NCI-H146 treated with DMSO at 0.1 percent for 48 hours (cell line): ENCODE measurements at regions not wholly inside any gene's neighbourhood (a gene's known extent, or its start where the extent isn't known, plus 50 kb on each side); places are given as distances from the start of the nearest gene placed in this dataset.

Source experiments
- DNase-seq: peaks from one replicate; lab custom pipeline; 2025; ENCODE audit not compliant: unreplicated experiment; lab: John Stamatoyannopoulos, UW

GRCh38 chr11:71311928-71312510, 59.6 kb upstream of the SHANK2 start:
- DNase-seq, result no peak

GRCh38 chr11:71311176-71311925, 59.0 kb upstream of the SHANK2 start:
- no peak for DNase-seq

GRCh38 chr11:71310184-71310583, 57.8 kb upstream of the SHANK2 start:
- no peak for DNase-seq

GRCh38 chr11:71309611-71310010, 57.2 kb upstream of the SHANK2 start:
- no peak for DNase-seq

GRCh38 chr11:71309181-71309580, 56.8 kb upstream of the SHANK2 start:
- DNase-seq, result no peak

- no peak for DNase-seq
Observed at GRCh38 chr11:71307811-71308645, 55.7 kb upstream of the SHANK2 start.

GRCh38 chr11:71305451-71306125, 53.2 kb upstream of the SHANK2 start:
- no peak for DNase-seq

- no peak for DNase-seq
Observed at GRCh38 chr11:71305041-71305440, 52.7 kb upstream of the SHANK2 start.

- DNase-seq, result no peak
Observed at GRCh38 chr11:71304491-71304890, 52.1 kb upstream of the SHANK2 start.

- DNase-seq, result no peak
Observed at GRCh38 chr11:71304045-71304444, 51.7 kb upstream of the SHANK2 start.

- DNase-seq, result no peak
Observed at GRCh38 chr11:71302911-71303310, 50.5 kb upstream of the SHANK2 start.

GRCh38 chr11:71302534-71302909, 50.1 kb upstream of the SHANK2 start:
- DNase-seq, result no peak
